DND-41 (cell line): ENCODE measurements at regions not wholly inside any gene's neighbourhood (a gene's known extent, or its start where the extent isn't known, plus 50 kb on each side); places are given as distances from the start of the nearest gene placed in this dataset.

Experiments used
- ATAC-seq: fragments of 200-7000 bp; cut with Tn5 transposase; 3 replicates; pipeline ENCODE4 v1.9.1; 2021; ENCODE audit warnings: low read depth; ENCODE audit not compliant: insufficient read depth
- DNase-seq: peaks from one replicate; pipeline ENCODE4 v3.0.0-alpha.2; 2020
- H2AFZ ChIP-seq: 2 replicates; pipeline ENCODE4 v1.6.0; 2012; ENCODE audit warnings: low read depth, low read length
- H3K27ac ChIP-seq: 2 replicates; pipeline ENCODE4 v1.5.1; 2012; ENCODE audit warnings: low read length, inconsistent platforms
- H3K27me3 ChIP-seq: fragments of 200-600 bp; sonication (generic); 2 replicates; pipeline ENCODE4 v1.6.0; 2012; ENCODE audit warnings: low read length, mild to moderate bottlenecking, inconsistent platforms; ENCODE audit not compliant: insufficient read depth, poor library complexity
- H3K36me3 ChIP-seq: 2 replicates; pipeline ENCODE4 v1.5.1; 2012; ENCODE audit warnings: low read length, inconsistent platforms; ENCODE audit not compliant: insufficient read depth
- H3K4me1 ChIP-seq: 2 replicates; pipeline ENCODE4 v1.5.1; 2012; ENCODE audit warnings: mild to moderate bottlenecking, low read length; ENCODE audit not compliant: insufficient read depth
- H3K4me2 ChIP-seq: 2 replicates; pipeline ENCODE4 v1.6.0; 2012; ENCODE audit warnings: mild to moderate bottlenecking, moderate library complexity, low read length, inconsistent platforms; ENCODE audit not compliant: insufficient read depth
- H3K4me3 ChIP-seq, 2 experiments: fragments of 200-600 bp in 1 of 2; shearing (Covaris generic) in 1 of 2; 2 replicates each; pipeline ENCODE4 v1.5.1; 2012 to 2016; ENCODE audit warnings: inconsistent platforms in 2 of 2, low read length in 2 of 2, mild to moderate bottlenecking in 2 of 2, low read depth in 1 of 2, moderate library complexity in 1 of 2
- H3K79me2 ChIP-seq: 2 replicates; pipeline ENCODE4 v1.6.0; 2012; ENCODE audit warnings: low read length, inconsistent platforms; ENCODE audit not compliant: insufficient read depth
- H3K9ac ChIP-seq: 2 replicates; pipeline ENCODE4 v1.6.0; 2012; ENCODE audit warnings: low read depth, mild to moderate bottlenecking, inconsistent platforms, low read length, moderate library complexity
- H3K9me3 ChIP-seq: 2 replicates; pipeline ENCODE4 v1.5.1; 2012; ENCODE audit warnings: low read length, moderate library complexity, mild to moderate bottlenecking, inconsistent platforms; ENCODE audit not compliant: insufficient read depth, severe bottlenecking
- H4K20me1 ChIP-seq: 2 replicates; pipeline ENCODE4 v1.6.0; 2012; ENCODE audit warnings: low read length; ENCODE audit not compliant: insufficient read depth
- CTCF ChIP-seq: IDR thresholded peaks from 2 replicates; pipeline ENCODE4 v1.5.1; 2012; ENCODE audit warnings: borderline replicate concordance, low read length, moderate library complexity, mild to moderate bottlenecking; ENCODE audit not compliant: poor library complexity, severe bottlenecking; ENCODE audit errors: extremely low read depth
- EZH2 ChIP-seq: IDR thresholded peaks from 3 replicates; pipeline ENCODE4 v1.6.1; 2012; ENCODE audit warnings: borderline replicate concordance, low read depth, mild to moderate bottlenecking, moderate library complexity, low read length, inconsistent platforms; ENCODE audit not compliant: severe bottlenecking

- H3K27me3 ChIP-seq = no peaks in the 10 kb centered on the region
- no peak overlapping the region for H3K4me2 ChIP-seq
- DNase-seq (no peak), ATAC-seq (no peak)
- TF ChIP-seq EZH2 (no peak), CTCF (no peak)
- H3K79me2 ChIP-seq = no peaks in the 10 kb centered on the region
- no peak overlapping the region for H3K4me3 ChIP-seq
- no peaks in the 10 kb centered on the region for H3K4me1 ChIP-seq
- no peaks in the 10 kb centered on the region for H3K36me3 ChIP-seq
- H4K20me1 ChIP-seq = no peaks in the 10 kb centered on the region
- H3K9ac ChIP-seq = no peak overlapping the region
- H3K9me3 ChIP-seq = no peaks in the 10 kb centered on the region
- H3K27ac ChIP-seq = no peak overlapping the region
- H2AFZ ChIP-seq = no peak overlapping the region
Observed at GRCh38 chr5:89929173-89929572, 480.4 kb downstream of the CETN3 start.

- TF ChIP-seq CTCF (no peak), EZH2 (no peak)
- no peaks in the 10 kb centered on the region for H4K20me1 ChIP-seq
- H3K4me1 ChIP-seq = no peaks in the 10 kb centered on the region
- no peak for ATAC-seq
- no peaks in the 10 kb centered on the region for H3K27me3 ChIP-seq
- H3K79me2 ChIP-seq = no peaks in the 10 kb centered on the region
- H3K27ac ChIP-seq = no peak overlapping the region
- H3K4me2 ChIP-seq = no peak overlapping the region
- no peak overlapping the region for H3K9ac ChIP-seq
- H3K9me3 ChIP-seq = no peaks in the 10 kb centered on the region
- no peak overlapping the region for H2AFZ ChIP-seq
- H3K4me3 ChIP-seq = no peak overlapping the region
- no peak for DNase-seq
- no peaks in the 10 kb centered on the region for H3K36me3 ChIP-seq
Observed at GRCh38 chr5:89922161-89922560, 487.4 kb downstream of the CETN3 start.

- Histone ChIP-seq H3K4me2 (no peak overlapping the region), H3K79me2 (no peaks in the 10 kb centered on the region), H3K4me1 (no peaks in the 10 kb centered on the region), H3K27ac (no peak overlapping the region), H3K36me3 (no peaks in the 10 kb centered on the region), H3K9ac (no peak overlapping the region), H4K20me1 (no peaks in the 10 kb centered on the region), H2AFZ (no peak overlapping the region), H3K9me3 (no peaks in the 10 kb centered on the region), H3K27me3 (no peaks in the 10 kb centered on the region), H3K4me3 (no peak overlapping the region)
- DNase-seq = no peak
- TF ChIP-seq EZH2 (no peak), CTCF (no peak)
- ATAC-seq = no peak
Observed at GRCh38 chr5:89917112-89917511, 492.4 kb downstream of the CETN3 start.

DNA sequence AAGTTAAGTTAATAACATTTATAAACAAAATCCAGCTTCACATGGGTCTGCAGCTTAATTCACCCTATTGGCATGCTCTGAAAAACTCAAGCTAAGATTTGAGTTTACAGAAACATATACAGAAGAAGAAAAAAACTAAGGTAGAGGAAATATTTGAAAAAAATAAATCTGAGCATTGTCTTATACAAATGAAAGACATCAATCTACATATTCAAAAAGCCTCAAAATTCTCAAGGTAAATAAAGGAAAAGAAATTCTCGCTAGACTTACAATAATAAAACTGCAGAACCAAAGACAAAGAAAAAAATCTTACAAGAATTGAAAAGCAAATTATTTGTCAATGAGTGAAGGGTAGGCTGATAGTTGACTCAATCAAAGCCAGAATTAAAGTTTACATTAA is 493.4 kb downstream of the CETN3 start:
- DNase-seq = no peak
- TF ChIP-seq EZH2 = no peak
- TF ChIP-seq CTCF = no peak

More for the DNA sequence above, 493.4 kb downstream of the CETN3 start:
- Histone ChIP-seq H3K4me1 (no peaks in the 10 kb centered on the region), H2AFZ (no peak overlapping the region), H3K36me3 (no peaks in the 10 kb centered on the region), H3K9me3 (no peaks in the 10 kb centered on the region), H3K79me2 (no peaks in the 10 kb centered on the region), H3K27me3 (no peaks in the 10 kb centered on the region), H4K20me1 (no peaks in the 10 kb centered on the region), H3K27ac (no peak overlapping the region), H3K4me2 (no peak overlapping the region), H3K4me3 (no peak overlapping the region), H3K9ac (no peak overlapping the region)
- ATAC-seq = no peak
